Liver (tissue), 2 donors: ENCODE measurements at regions not wholly inside any gene's neighbourhood (a gene's known extent, or its start where the extent isn't known, plus 50 kb on each side); places are given as distances from the start of the nearest gene placed in this dataset.

ENCODE experiments used
- CTCF ChIP-seq: fragments of 150-350 bp; IDR thresholded peaks from 2 replicates; pipeline ENCODE4 v1.5.1; 2017; ENCODE audit warnings: improper control_type of control experiment, low read depth, low read length; ENCODE audit not compliant: missing input control
- FOXA2 ChIP-seq: IDR thresholded peaks from 2 replicates; pipeline ENCODE4 v1.6.1; 2016; ENCODE audit warnings: antibody characterized with exemption
- donor health status: healthy.

GRCh38 chr4:82046796-82047195 is 327.0 kb downstream of the HNRNPD start:
- TF ChIP-seq FOXA2 (no peak), CTCF (no peak)
